GM18870 (cell line): ENCODE measurements at regions not wholly inside any gene's neighbourhood (a gene's known extent, or its start where the extent isn't known, plus 50 kb on each side); places are given as distances from the start of the nearest gene placed in this dataset.

ENCODE experiments used
- ATAC-seq: cut with Tn5 transposase; IDR thresholded peaks from one replicate; pipeline ENCODE4 v1.9.1; 2021; ENCODE audit warnings: moderate library complexity; ENCODE audit not compliant: unreplicated experiment

GRCh38 chr2:191557841-191558240 is 120.1 kb upstream of the NABP1 start:
- no peak for ATAC-seq

- no peak for ATAC-seq
Measured at GRCh38 chr2:191559569-191559968, 118.4 kb upstream of the NABP1 start.

GRCh38 chr2:191560411-191560980 is 117.4 kb upstream of the NABP1 start:
- ATAC-seq: no peak

- no peak for ATAC-seq
Measured at GRCh38 chr2:191565120-191565519, 112.8 kb upstream of the NABP1 start.

- ATAC-seq: peak; percentile 74
Measured at GRCh38 chr2:191565647-191566198, 112.2 kb upstream of the NABP1 start.

GRCh38 chr2:191566344-191566743 is 111.6 kb upstream of the NABP1 start:
- ATAC-seq: peak; percentile 82

- ATAC-seq: no peak
Measured at GRCh38 chr2:191567206-191567605, 110.7 kb upstream of the NABP1 start.

GRCh38 chr2:191569025-191569424 is 108.9 kb upstream of the NABP1 start:
- no peak for ATAC-seq

GRCh38 chr2:191571163-191571769 is 106.7 kb upstream of the NABP1 start:
- ATAC-seq: no peak

GRCh38 chr2:191572319-191572718 is 105.6 kb upstream of the NABP1 start:
- no peak for ATAC-seq

- ATAC-seq: no peak
Measured at GRCh38 chr2:191573216-191573615, 104.7 kb upstream of the NABP1 start.

GRCh38 chr2:191574232-191574631 is 103.7 kb upstream of the NABP1 start:
- ATAC-seq: no peak

- no peak for ATAC-seq
Measured at GRCh38 chr2:191577605-191578004, 100.3 kb upstream of the NABP1 start.

GRCh38 chr2:191578031-191578430 is 99.9 kb upstream of the NABP1 start:
- no peak for ATAC-seq

- ATAC-seq: no peak
Measured at GRCh38 chr2:191580581-191580980, 97.4 kb upstream of the NABP1 start.

GRCh38 chr2:191581003-191581402 is 96.9 kb upstream of the NABP1 start:
- ATAC-seq: no peak

GRCh38 chr2:191582355-191582754 is 95.6 kb upstream of the NABP1 start:
- no peak for ATAC-seq

- ATAC-seq: no peak
Measured at GRCh38 chr2:191591025-191591424, 86.9 kb upstream of the NABP1 start.

GRCh38 chr2:191593622-191594385 is 84.1 kb upstream of the NABP1 start:
- ATAC-seq: no peak

- ATAC-seq: no peak
Measured at GRCh38 chr2:191597186-191597751, 80.7 kb upstream of the NABP1 start.

- ATAC-seq: no peak
Measured at GRCh38 chr2:191598296-191598695, 79.6 kb upstream of the NABP1 start.

- no peak for ATAC-seq
Measured at GRCh38 chr2:191601060-191601459, 76.9 kb upstream of the NABP1 start.
